IMR-90 (cell line): ENCODE measurements at regions not wholly inside any gene's neighbourhood (a gene's known extent, or its start where the extent isn't known, plus 50 kb on each side); places are given as distances from the start of the nearest gene placed in this dataset.

Source experiments
- ATAC-seq: fragments of 200-7000 bp; cut with Tn5 transposase; 2 replicates; pipeline ENCODE4 v1.9.1; 2020; ENCODE audit warnings: low read depth, mild to moderate bottlenecking, moderate library complexity
- BruUV-seq: library from RNA; stranded (reverse); fragments of 400-500 nt; replicated peaks from 2 replicates; lab custom pipeline; 2021; lab: Mats Ljungman, UMichigan
- CTCF ChIA-PET: fragments of 300-600 bp; formaldehyde crosslinking; extraction: SDS; loops from one replicate; lab custom pipeline; 2021; ENCODE audit warnings: antibody characterized with exemption; lab: Yijun Ruan, JAX
- POLR2A ChIA-PET: fragments of 300-600 bp; sonication (Branson Sonifier 250); formaldehyde crosslinking; loops from one replicate; lab custom pipeline; 2022; ENCODE audit warnings: antibody characterized with exemption; ENCODE audit not compliant: unreplicated experiment; lab: Charles Lee
- DNase-seq: peaks from one replicate; pipeline ENCODE4 v3.0.0; 2013
- H2AFZ ChIP-seq: replicated peaks from 2 replicates; pipeline ENCODE3; 2013; ENCODE audit warnings: low read length, mild to moderate bottlenecking; ENCODE audit not compliant: poor library complexity
- H2AK5ac ChIP-seq: 2 replicates; pipeline ENCODE4 v1.6.1; 2013; ENCODE audit warnings: low read depth, low read length, inconsistent platforms
- H2AK9ac ChIP-seq: replicated peaks from 2 replicates; pipeline ENCODE3; 2013; ENCODE audit warnings: mild to moderate bottlenecking, low read depth, low read length, moderate library complexity; ENCODE audit not compliant: poor library complexity
- H2BK120ac ChIP-seq: 2 replicates; pipeline ENCODE4 v1.6.1; 2013; ENCODE audit warnings: low read depth, low read length, inconsistent platforms
- H2BK15ac ChIP-seq: 3 replicates; pipeline ENCODE4 v1.6.1; 2013; ENCODE audit warnings: low read depth, low read length, inconsistent platforms
- H2BK20ac ChIP-seq: 2 replicates; pipeline ENCODE4 v1.6.1; 2013; ENCODE audit warnings: low read depth, mild to moderate bottlenecking, inconsistent platforms, low read length, moderate library complexity
- H2BK5ac ChIP-seq: 2 replicates; pipeline ENCODE4 v1.6.1; 2013; ENCODE audit warnings: mild to moderate bottlenecking, low read depth, low read length, inconsistent platforms; ENCODE audit not compliant: poor library complexity, severe bottlenecking
- H3K14ac ChIP-seq: replicated peaks from 2 replicates; pipeline ENCODE4 v1.6.1; 2013; ENCODE audit warnings: low read depth, low read length, inconsistent platforms
- H3K18ac ChIP-seq: 2 replicates; pipeline ENCODE4 v1.6.1; 2013; ENCODE audit warnings: low read depth, low read length, control low read depth
- H3K23ac ChIP-seq: 2 replicates; pipeline ENCODE4 v1.6.1; 2013; ENCODE audit warnings: low read depth, low read length, inconsistent platforms
- H3K27ac ChIP-seq: 2 replicates; pipeline ENCODE4 v1.5.1; 2013; ENCODE audit warnings: mild to moderate bottlenecking, control low read depth, low read length; ENCODE audit not compliant: insufficient read depth
- H3K27me3 ChIP-seq: 2 replicates; pipeline ENCODE4 v1.6.1; 2013; ENCODE audit warnings: low read length; ENCODE audit not compliant: control insufficient read depth, insufficient read depth
- H3K36me3 ChIP-seq: 2 replicates; pipeline ENCODE4 v1.6.1; 2013; ENCODE audit warnings: low read length, mixed read lengths; ENCODE audit not compliant: control insufficient read depth, insufficient read depth
- H3K4ac ChIP-seq: 2 replicates; pipeline ENCODE4 v1.6.1; 2013; ENCODE audit warnings: low read depth, low read length, inconsistent platforms
- H3K4me1 ChIP-seq: 2 replicates; pipeline ENCODE4 v1.6.1; 2013; ENCODE audit warnings: low read length, mixed read lengths; ENCODE audit not compliant: control insufficient read depth, insufficient read depth
- H3K4me2 ChIP-seq: 2 replicates; pipeline ENCODE4 v1.6.1; 2013; ENCODE audit warnings: low read depth, mild to moderate bottlenecking, control low read depth, low read length, moderate library complexity
- H3K4me3 ChIP-seq: 2 replicates; pipeline ENCODE4 v1.5.1; 2013; ENCODE audit warnings: low read depth, mild to moderate bottlenecking, control low read depth, low read length, moderate library complexity; ENCODE audit not compliant: insufficient read depth
- H3K56ac ChIP-seq: 2 replicates; pipeline ENCODE4 v1.6.1; 2013; ENCODE audit warnings: low read length, inconsistent platforms; ENCODE audit not compliant: insufficient read depth; ENCODE audit errors: extremely low read depth
- H3K79me1 ChIP-seq, 2 experiments: 2 replicates each; pipeline ENCODE4 v1.6.1; 2013; ENCODE audit warnings: low read length in 2 of 2, inconsistent platforms in 1 of 2, low read depth in 1 of 2
- H3K9ac ChIP-seq: 2 replicates; pipeline ENCODE4 v1.6.1; 2013; ENCODE audit warnings: low read depth, low read length, control low read depth
- H3K9me1 ChIP-seq: 2 replicates; pipeline ENCODE4 v1.6.1; 2013; ENCODE audit warnings: low read length, inconsistent platforms; ENCODE audit not compliant: insufficient read depth
- H3K9me3 ChIP-seq: 2 replicates; pipeline ENCODE4 v1.6.1; 2013; ENCODE audit warnings: low read length; ENCODE audit not compliant: control insufficient read depth, insufficient read depth
- H4K20me1 ChIP-seq: 2 replicates; pipeline ENCODE4 v1.6.1; 2013; ENCODE audit warnings: low read length, inconsistent platforms; ENCODE audit not compliant: insufficient read depth
- H4K5ac ChIP-seq: 2 replicates; pipeline ENCODE4 v1.6.1; 2013; ENCODE audit warnings: mild to moderate bottlenecking, low read depth, low read length, control low read depth
- H4K8ac ChIP-seq, 2 experiments: 2 replicates each; pipeline ENCODE4 v1.6.1; 2013; ENCODE audit warnings: low read depth in 2 of 2, low read length in 2 of 2, control low read depth in 1 of 2, inconsistent platforms in 1 of 2
- H4K91ac ChIP-seq: 2 replicates; pipeline ENCODE4 v1.6.1; 2013; ENCODE audit warnings: low read depth, low read length, inconsistent platforms; ENCODE audit not compliant: insufficient read depth
- BHLHE40 ChIP-seq: fragments of 150-350 bp; IDR thresholded peaks from 2 replicates; pipeline ENCODE4 v1.6.1; 2016; ENCODE audit warnings: mild to moderate bottlenecking, low read depth, low read length
- CEBPB ChIP-seq: IDR thresholded peaks from 2 replicates; pipeline ENCODE4 v1.6.1; 2012; ENCODE audit warnings: low read depth, low read length, improper control_type of control experiment
- CHD1 ChIP-seq: IDR thresholded peaks from 2 replicates; pipeline ENCODE4 v1.6.1; 2012; ENCODE audit warnings: low read depth, low read length, improper control_type of control experiment
- FOS ChIP-seq: fragments of 150-350 bp; IDR thresholded peaks from 2 replicates; pipeline ENCODE4 v1.6.1; 2016; ENCODE audit warnings: low read depth, low read length
- MAFK ChIP-seq: IDR thresholded peaks from 2 replicates; pipeline ENCODE4 v1.6.1; 2012; ENCODE audit warnings: low read depth, low read length, improper control_type of control experiment
- MAZ ChIP-seq: IDR thresholded peaks from 2 replicates; pipeline ENCODE4 v1.6.1; 2012; ENCODE audit warnings: low read depth, mild to moderate bottlenecking, low read length, improper control_type of control experiment, moderate library complexity, borderline replicate concordance
- MXI1 ChIP-seq: IDR thresholded peaks from 2 replicates; pipeline ENCODE4 v1.6.1; 2012; ENCODE audit warnings: low read depth, mild to moderate bottlenecking, low read length, moderate library complexity, borderline replicate concordance
- NFE2L2 ChIP-seq: fragments of 150-350 bp; IDR thresholded peaks from 2 replicates; pipeline ENCODE4 v1.6.1; 2016; ENCODE audit warnings: low read depth, mild to moderate bottlenecking, low read length
- POLR2A ChIP-seq: IDR thresholded peaks from 2 replicates; pipeline ENCODE4 v1.6.1; 2012; ENCODE audit warnings: mild to moderate bottlenecking, low read depth, low read length
- RAD21 ChIP-seq: IDR thresholded peaks from 2 replicates; pipeline ENCODE4 v1.6.1; 2012; ENCODE audit warnings: low read length, improper control_type of control experiment
- RCOR1 ChIP-seq: IDR thresholded peaks from 2 replicates; pipeline ENCODE4 v1.6.1; 2012; ENCODE audit warnings: mild to moderate bottlenecking, low read length, improper control_type of control experiment; ENCODE audit not compliant: insufficient replicate concordance
- RFX5 ChIP-seq: IDR thresholded peaks from 2 replicates; pipeline ENCODE4 v1.8.0; 2012; ENCODE audit warnings: low read depth, mild to moderate bottlenecking, low read length, moderate library complexity
- SMC3 ChIP-seq: fragments of 150-350 bp; IDR thresholded peaks from 2 replicates; pipeline ENCODE4 v1.6.1; 2016; ENCODE audit warnings: low read depth, mild to moderate bottlenecking, antibody characterized with exemption, low read length, moderate library complexity
- WGBS, 2 experiments: methylation state at CpG; one replicate each; pipeline versions ENCODE4 v1.1.5 to v1.1.7; 2013; ENCODE audit warnings: missing lambda C conversion rate in 2 of 2; ENCODE audit not compliant: insufficient read length in 1 of 2; ENCODE audit errors: extremely low coverage in 2 of 2; 5-methylcytosine and 5-hydroxymethylcytosine counted together
- dilution Hi-C: fragments of 300-500 bp; cut with HindIII; formaldehyde crosslinking; loops from one replicate; pipeline ENCODE4 v1.14.3; 2018; ENCODE audit warnings: low sequenced_read_pairs; ENCODE audit not compliant: unreplicated experiment
- in situ Hi-C: fragments of 300-500 bp; cut with MboI; formaldehyde crosslinking; loops from 3 replicates; pipeline ENCODE4 v1.14.3; 2019; ENCODE audit warnings: low sequenced_read_pairs, inconsistent platforms, mixed read lengths
- intact Hi-C: fragments of 100-400 bp; cut with micrococcal nuclease; formaldehyde crosslinking; loops from 2 replicates; pipeline ENCODE4 v1.10.0; 2022
- TF ChIP-seq, protein P1 (sequence below): conservative IDR thresholded peaks from 2 replicates; pipeline ENCODE4 v1.5.1; 2012; ENCODE audit warnings: mild to moderate bottlenecking, low read depth, low read length, improper control_type of control experiment
- TF ChIP-seq, protein P2 (sequence below): fragments of 150-350 bp; IDR thresholded peaks from 2 replicates; pipeline ENCODE4 v1.6.1; 2017; ENCODE audit warnings: mild to moderate bottlenecking, antibody characterized with exemption, low read length, low read depth
- TF ChIP-seq, protein P3 (sequence below): fragments of 150-350 bp; IDR thresholded peaks from 2 replicates; pipeline ENCODE4 v1.6.1; 2016; ENCODE audit warnings: low read depth, mild to moderate bottlenecking, low read length, moderate library complexity, borderline replicate concordance

DNA sequence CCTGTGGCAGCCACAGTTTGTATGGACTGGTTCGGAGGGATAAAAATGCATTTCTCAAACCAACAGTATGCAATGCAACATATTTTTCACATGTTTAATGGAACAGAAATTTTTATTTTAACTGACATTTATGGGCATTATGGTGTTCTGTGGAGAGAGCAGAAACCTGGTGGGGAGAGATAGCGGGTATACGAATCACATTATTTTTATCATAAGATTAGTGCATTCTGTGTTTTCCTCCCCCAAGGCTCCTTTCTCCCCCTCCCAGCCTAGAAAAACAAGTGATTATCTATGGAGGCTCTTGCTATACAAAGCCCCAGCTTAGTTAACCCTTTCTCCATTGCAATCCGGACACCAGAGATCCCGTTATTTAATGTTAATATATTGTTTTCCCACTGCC lies 289.8 kb upstream of the PIK3C3 start:
- TF ChIP-seq CHD1 (no peak), CEBPB (no peak), POLR2A (no peak), MAZ (no peak), RAD21 (no peak), FOS (no peak), SMC3 (no peak), BHLHE40 (no peak), NFE2L2 (no peak), MAFK (no peak), MXI1 (no peak), RCOR1 (no peak), RFX5 (no peak)
- TF ChIP-seq, protein P1, sequence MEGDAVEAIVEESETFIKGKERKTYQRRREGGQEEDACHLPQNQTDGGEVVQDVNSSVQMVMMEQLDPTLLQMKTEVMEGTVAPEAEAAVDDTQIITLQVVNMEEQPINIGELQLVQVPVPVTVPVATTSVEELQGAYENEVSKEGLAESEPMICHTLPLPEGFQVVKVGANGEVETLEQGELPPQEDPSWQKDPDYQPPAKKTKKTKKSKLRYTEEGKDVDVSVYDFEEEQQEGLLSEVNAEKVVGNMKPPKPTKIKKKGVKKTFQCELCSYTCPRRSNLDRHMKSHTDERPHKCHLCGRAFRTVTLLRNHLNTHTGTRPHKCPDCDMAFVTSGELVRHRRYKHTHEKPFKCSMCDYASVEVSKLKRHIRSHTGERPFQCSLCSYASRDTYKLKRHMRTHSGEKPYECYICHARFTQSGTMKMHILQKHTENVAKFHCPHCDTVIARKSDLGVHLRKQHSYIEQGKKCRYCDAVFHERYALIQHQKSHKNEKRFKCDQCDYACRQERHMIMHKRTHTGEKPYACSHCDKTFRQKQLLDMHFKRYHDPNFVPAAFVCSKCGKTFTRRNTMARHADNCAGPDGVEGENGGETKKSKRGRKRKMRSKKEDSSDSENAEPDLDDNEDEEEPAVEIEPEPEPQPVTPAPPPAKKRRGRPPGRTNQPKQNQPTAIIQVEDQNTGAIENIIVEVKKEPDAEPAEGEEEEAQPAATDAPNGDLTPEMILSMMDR, result no peak
- TF ChIP-seq, protein P2, sequence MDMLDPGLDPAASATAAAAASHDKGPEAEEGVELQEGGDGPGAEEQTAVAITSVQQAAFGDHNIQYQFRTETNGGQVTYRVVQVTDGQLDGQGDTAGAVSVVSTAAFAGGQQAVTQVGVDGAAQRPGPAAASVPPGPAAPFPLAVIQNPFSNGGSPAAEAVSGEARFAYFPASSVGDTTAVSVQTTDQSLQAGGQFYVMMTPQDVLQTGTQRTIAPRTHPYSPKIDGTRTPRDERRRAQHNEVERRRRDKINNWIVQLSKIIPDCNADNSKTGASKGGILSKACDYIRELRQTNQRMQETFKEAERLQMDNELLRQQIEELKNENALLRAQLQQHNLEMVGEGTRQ, result no peak
- TF ChIP-seq, protein P3, sequence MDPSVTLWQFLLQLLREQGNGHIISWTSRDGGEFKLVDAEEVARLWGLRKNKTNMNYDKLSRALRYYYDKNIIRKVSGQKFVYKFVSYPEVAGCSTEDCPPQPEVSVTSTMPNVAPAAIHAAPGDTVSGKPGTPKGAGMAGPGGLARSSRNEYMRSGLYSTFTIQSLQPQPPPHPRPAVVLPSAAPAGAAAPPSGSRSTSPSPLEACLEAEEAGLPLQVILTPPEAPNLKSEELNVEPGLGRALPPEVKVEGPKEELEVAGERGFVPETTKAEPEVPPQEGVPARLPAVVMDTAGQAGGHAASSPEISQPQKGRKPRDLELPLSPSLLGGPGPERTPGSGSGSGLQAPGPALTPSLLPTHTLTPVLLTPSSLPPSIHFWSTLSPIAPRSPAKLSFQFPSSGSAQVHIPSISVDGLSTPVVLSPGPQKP, result no peak
- dilution Hi-C loops, result no loop called here
- CTCF ChIA-PET, result no interaction called here
- in situ Hi-C loops, result no loop called here
- intact Hi-C loops, result no loop called here
- Histone ChIP-seq H2AFZ (no peak overlapping the region), H4K20me1 (no peaks in the 10 kb centered on the region), H2BK5ac (no peak overlapping the region), H3K4me2 (no peak overlapping the region), H2BK120ac (no peak overlapping the region), H3K9ac (no peak overlapping the region), H4K91ac (no peak overlapping the region), H2BK20ac (no peak overlapping the region), H3K23ac (no peak overlapping the region), H2AK9ac (no peak overlapping the region), H3K9me3 (no peaks in the 10 kb centered on the region), H3K4me1 (no peaks in the 10 kb centered on the region), H3K9me1 (no peaks in the 10 kb centered on the region), H4K5ac (no peak overlapping the region), H2AK5ac (no peak overlapping the region), H3K18ac (no peak overlapping the region), H3K14ac (no peak overlapping the region), H3K36me3 (no peaks in the 10 kb centered on the region), H3K4me3 (no peak overlapping the region), H3K4ac (no peak overlapping the region), H3K27ac (no peak overlapping the region), H3K56ac (no peak overlapping the region), H3K79me1 (no peaks in the 10 kb centered on the region), H2BK15ac (no peak overlapping the region), H4K8ac (no peak overlapping the region), H3K27me3 (no peaks in the 10 kb centered on the region)
- BruUV-seq, result no TSS peak
- no peak for DNase-seq
- ATAC-seq, result no peak
- POLR2A ChIA-PET, result no interaction called here
- WGBS, 2 experiments, result no CpG with 5 or more reads among the region's 5 CpGs
